NCI-H524 treated with DMSO at 0.1 percent for 48 hours (cell line): ENCODE measurements at regions not wholly inside any gene's neighbourhood (a gene's known extent, or its start where the extent isn't known, plus 50 kb on each side); places are given as distances from the start of the nearest gene placed in this dataset.

Experiments used
- DNase-seq: peaks from one replicate; lab custom pipeline; 2025; lab: John Stamatoyannopoulos, UW

- no peak for DNase-seq
Observed at GRCh38 chr2:176502619-176503018, 233.4 kb downstream of the MTX2 start.

- DNase-seq: no peak
Observed at GRCh38 chr2:176503776-176504175, 234.5 kb downstream of the MTX2 start.

DNA sequence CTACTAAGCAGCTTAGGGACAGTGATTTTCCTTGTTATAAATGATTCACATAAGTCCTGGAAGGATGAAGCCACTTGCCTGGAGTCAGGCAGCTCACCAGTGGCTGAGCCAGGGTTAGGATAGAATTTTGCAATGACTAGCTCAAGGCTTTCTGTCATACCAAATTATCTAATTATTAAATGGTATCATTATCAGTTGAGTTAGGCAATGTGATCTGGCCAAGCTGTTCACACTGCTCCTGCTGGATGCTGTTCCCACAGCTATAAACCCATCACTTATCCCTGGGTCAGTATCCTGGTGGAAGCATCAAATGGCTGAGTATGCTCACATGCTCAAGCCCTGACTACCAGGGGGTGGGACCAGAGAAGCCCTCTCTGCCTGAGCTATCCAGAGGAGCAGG, 235.2 kb downstream of the MTX2 start:
- DNase-seq: no peak

GRCh38 chr2:176507786-176508185, 238.5 kb downstream of the MTX2 start:
- no peak for DNase-seq

DNA sequence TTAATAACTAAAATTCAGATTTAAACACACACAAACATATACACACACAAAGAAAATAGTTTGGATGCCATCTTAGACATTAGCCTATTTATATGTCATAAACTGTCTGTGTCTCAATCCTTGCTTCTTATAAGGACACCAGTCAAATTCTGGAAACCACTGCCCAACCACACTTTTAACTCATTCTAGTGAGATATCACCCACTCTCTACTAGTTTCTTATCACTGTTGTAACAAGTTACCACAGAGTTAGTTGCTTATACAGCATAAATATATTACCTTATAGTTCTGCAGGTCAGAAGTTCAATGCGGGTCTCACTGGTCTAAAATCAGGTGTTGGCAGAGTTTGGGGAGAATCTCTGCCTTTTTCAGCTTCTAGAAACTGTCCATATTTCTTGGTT, 239.1 kb downstream of the MTX2 start:
- no peak for DNase-seq

GRCh38 chr2:176508984-176509740, 239.9 kb downstream of the MTX2 start:
- no peak for DNase-seq

DNA sequence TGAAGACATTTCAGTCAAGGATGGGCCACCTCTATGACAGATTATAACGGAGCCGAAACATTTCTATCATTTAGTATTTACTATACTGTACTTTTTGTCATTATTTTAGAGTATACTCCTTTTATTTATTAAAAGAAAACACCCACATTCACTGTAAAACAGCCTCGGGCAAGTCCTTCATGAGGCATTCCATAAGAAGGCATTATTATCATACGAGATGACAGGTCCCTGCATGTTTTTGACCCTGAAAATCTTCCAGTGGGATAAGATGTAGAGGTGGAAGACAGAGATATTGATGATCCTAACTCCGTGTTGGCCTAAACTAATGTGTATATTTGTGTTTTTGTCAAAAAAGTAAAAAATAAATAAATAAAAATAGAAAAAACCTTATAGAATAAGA, 245.0 kb downstream of the MTX2 start:
- DNase-seq: no peak

- DNase-seq: no peak
Observed at GRCh38 chr2:176514805-176515500, 245.7 kb downstream of the MTX2 start.

- DNase-seq: no peak
Observed at GRCh38 chr2:176516051-176516602, 246.9 kb downstream of the MTX2 start.

DNA sequence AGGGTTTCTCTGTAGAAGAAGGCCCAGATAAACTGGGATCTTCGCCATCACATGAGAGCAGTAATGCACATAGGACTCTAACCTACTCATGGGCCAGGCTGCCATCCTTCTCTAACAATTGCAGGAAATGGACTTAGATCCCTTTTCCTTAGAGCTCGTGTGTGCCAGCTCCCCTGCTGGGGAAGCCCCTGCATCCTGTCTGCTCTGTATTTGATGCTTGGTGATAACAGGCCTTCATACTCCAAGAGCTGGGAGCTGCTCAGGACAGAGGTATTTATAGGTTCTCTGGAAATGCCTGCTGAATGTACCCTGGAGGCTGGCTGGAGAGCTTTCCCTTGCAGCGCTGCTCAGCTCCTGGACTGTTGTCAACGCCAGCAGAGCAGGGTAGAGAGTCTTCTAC, 249.6 kb downstream of the MTX2 start:
- DNase-seq: no peak

GRCh38 chr2:176521878-176522670, 252.8 kb downstream of the MTX2 start:
- DNase-seq: no peak

GRCh38 chr2:176525086-176525485, 255.8 kb downstream of the MTX2 start:
- DNase-seq: no peak

- DNase-seq: no peak
Observed at GRCh38 chr2:176526995-176527901, 258.0 kb downstream of the MTX2 start.

GRCh38 chr2:176531608-176532007, 262.4 kb downstream of the MTX2 start:
- no peak for DNase-seq

DNA sequence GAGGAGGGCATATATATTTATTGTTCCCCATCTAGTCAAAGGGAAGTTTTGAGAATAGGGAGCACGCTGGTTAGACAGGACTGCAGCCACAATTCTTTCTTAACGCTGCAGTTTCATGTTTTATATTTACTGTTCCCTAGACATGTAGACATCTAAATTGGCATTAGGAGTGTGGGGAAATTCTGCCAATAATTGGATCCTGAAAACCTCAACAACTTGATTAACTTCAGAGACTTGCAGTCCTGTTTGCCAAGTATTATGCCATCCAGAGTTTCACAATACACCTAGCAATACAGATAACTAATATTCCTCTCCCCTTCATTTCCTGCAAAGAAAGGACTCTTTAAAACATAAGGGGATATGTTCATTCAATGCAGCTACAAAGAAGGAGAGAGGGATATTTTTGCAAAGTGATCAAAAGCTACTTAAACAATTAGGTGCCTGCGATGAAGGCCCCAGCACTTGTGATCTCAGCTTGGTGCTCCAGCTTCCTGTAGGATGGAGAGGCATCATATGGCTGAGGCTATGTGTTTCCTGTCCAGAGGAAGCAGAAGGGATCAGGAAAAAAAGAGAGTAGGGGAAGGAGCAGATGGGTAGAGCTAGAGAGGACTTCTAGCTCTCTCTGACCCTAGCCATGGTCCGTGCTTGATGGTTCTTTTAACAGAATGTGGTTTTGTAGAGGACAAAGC, 264.4 kb downstream of the MTX2 start:
- no peak for DNase-seq

GRCh38 chr2:176534798-176535466, 265.7 kb downstream of the MTX2 start:
- DNase-seq: no peak

- DNase-seq: no peak
Observed at GRCh38 chr2:176535467-176536113, 266.3 kb downstream of the MTX2 start.

GRCh38 chr2:176536439-176537133, 267.3 kb downstream of the MTX2 start:
- no peak for DNase-seq

- DNase-seq: no peak
Observed at GRCh38 chr2:176537932-176538331, 268.7 kb downstream of the MTX2 start.
